Parathyroid adenoma (tissue), 2 donors: ENCODE measurements at regions not wholly inside any gene's neighbourhood (a gene's known extent, or its start where the extent isn't known, plus 50 kb on each side); places are given as distances from the start of the nearest gene placed in this dataset.

Experiments used
- H2AFZ ChIP-seq: fragments of 300-600 bp; sonication (generic); one replicate; pipeline ENCODE4 v1.7.0; 2017; ENCODE audit warnings: antibody characterized with exemption, mild to moderate bottlenecking
- H3K27ac ChIP-seq: fragments of 300-600 bp; sonication (generic); one replicate; pipeline ENCODE4 v1.7.0; 2017
- H3K27me3 ChIP-seq: fragments of 300-600 bp; sonication (generic); one replicate; pipeline ENCODE4 v1.7.0; 2017; ENCODE audit warnings: low read length; ENCODE audit not compliant: control insufficient read depth, insufficient read depth
- H3K36me3 ChIP-seq: fragments of 300-600 bp; sonication (generic); one replicate; pipeline ENCODE4 v1.7.0; 2017; ENCODE audit warnings: low read length; ENCODE audit not compliant: control insufficient read depth, insufficient read depth
- H3K4me1 ChIP-seq: fragments of 300-600 bp; sonication (generic); one replicate; pipeline ENCODE4 v1.7.0; 2017; ENCODE audit warnings: control low read depth
- H3K4me2 ChIP-seq: fragments of 300-600 bp; sonication (generic); one replicate; pipeline ENCODE4 v1.7.0; 2017; ENCODE audit warnings: low read length
- H3K4me3 ChIP-seq: fragments of 300-600 bp; sonication (generic); one replicate; pipeline ENCODE4 v1.7.0; 2017; ENCODE audit warnings: low read depth, low read length
- H3K79me2 ChIP-seq: fragments of 300-600 bp; sonication (generic); one replicate; pipeline ENCODE4 v1.7.0; 2017; ENCODE audit warnings: control low read depth
- H3K9ac ChIP-seq: fragments of 300-600 bp; sonication (generic); one replicate; pipeline ENCODE4 v1.7.0; 2017; ENCODE audit warnings: mild to moderate bottlenecking
- H3K9me3 ChIP-seq: fragments of 300-600 bp; sonication (generic); one replicate; pipeline ENCODE4 v1.7.0; 2017; ENCODE audit warnings: low read length; ENCODE audit not compliant: control insufficient read depth
- TF ChIP-seq, protein P1 (sequence below): fragments of 300-600 bp; sonication (generic); IDR thresholded peaks from one replicate; pipeline ENCODE4 v1.7.0; 2017; ENCODE audit warnings: antibody characterized with exemption, mild to moderate bottlenecking
- donor health status: primary hyperparathyroidism.

DNA sequence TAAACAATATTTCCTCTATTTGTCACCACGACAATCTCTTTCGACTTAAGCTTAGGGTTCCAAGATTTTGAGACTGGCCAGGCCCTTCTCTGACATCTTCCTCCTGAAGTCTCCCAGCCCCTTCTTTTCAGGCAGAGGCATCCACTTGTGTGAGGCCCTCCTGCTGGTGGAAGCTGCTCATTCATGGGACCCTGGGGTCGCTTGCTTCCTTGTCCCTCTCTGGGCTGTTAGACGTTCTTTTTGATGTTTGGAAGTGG, 188.2 kb upstream of the APCDD1 start:
- no peaks in the 10 kb centered on the region for H3K27me3 ChIP-seq
- H3K9ac ChIP-seq = no peak overlapping the region
- H3K4me1 ChIP-seq = no peaks in the 10 kb centered on the region
- no peaks in the 10 kb centered on the region for H3K9me3 ChIP-seq
- no peak overlapping the region for H3K4me3 ChIP-seq
- TF ChIP-seq, protein P1, sequence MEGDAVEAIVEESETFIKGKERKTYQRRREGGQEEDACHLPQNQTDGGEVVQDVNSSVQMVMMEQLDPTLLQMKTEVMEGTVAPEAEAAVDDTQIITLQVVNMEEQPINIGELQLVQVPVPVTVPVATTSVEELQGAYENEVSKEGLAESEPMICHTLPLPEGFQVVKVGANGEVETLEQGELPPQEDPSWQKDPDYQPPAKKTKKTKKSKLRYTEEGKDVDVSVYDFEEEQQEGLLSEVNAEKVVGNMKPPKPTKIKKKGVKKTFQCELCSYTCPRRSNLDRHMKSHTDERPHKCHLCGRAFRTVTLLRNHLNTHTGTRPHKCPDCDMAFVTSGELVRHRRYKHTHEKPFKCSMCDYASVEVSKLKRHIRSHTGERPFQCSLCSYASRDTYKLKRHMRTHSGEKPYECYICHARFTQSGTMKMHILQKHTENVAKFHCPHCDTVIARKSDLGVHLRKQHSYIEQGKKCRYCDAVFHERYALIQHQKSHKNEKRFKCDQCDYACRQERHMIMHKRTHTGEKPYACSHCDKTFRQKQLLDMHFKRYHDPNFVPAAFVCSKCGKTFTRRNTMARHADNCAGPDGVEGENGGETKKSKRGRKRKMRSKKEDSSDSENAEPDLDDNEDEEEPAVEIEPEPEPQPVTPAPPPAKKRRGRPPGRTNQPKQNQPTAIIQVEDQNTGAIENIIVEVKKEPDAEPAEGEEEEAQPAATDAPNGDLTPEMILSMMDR = no peak
- no peak overlapping the region for H3K27ac ChIP-seq
- H3K4me2 ChIP-seq = no peak overlapping the region
- H3K79me2 ChIP-seq = no peaks in the 10 kb centered on the region
- no peak overlapping the region for H2AFZ ChIP-seq
- H3K36me3 ChIP-seq = no peaks in the 10 kb centered on the region

DNA sequence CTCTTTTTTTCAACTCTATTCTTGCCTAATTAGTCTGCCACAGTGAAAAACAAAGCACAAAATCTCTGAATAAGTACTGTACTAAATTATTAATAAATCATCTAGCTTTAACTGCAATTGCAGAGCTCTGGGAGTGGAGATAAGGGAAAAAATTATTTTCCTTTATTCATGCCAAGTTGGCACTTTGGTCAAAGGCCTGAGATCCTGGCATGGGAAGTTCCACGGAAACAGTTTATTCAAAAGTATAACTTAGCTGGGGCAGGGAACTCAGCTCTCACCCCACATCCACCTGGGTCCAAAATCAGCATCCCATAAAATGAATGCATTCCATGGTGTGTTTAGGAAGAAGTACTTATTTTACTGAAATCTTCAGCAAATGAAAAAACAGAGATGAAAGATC, 185.2 kb upstream of the APCDD1 start:
- Histone ChIP-seq H3K4me1 (no peaks in the 10 kb centered on the region), H3K27ac (no peak overlapping the region), H3K27me3 (no peaks in the 10 kb centered on the region), H3K9ac (no peak overlapping the region), H3K36me3 (no peaks in the 10 kb centered on the region), H2AFZ (no peak overlapping the region), H3K79me2 (no peaks in the 10 kb centered on the region), H3K4me3 (no peak overlapping the region), H3K9me3 (no peaks in the 10 kb centered on the region), H3K4me2 (no peak overlapping the region)
- TF ChIP-seq, protein P1 = no peak

DNA sequence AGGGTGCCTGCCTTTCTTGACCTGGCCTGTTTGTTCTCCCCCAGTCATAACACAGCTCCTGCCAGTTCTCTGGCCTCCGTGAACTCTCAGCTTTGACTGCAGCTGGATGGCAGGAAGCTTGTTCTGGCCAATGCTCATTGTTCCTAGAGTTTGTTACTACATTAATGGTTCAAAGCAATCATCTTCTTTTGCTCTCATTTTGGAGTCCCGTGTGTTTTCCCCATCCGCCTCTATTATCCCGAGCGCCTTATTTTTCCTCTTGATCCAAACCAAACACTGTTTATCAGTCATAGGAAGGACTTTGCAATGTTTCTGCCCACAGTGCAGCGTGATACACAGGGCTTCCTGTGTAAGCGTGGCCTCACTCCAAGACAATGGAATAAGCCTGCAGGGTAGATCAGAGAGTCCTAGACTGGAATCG, 184.3 kb upstream of the APCDD1 start:
- H3K9me3 ChIP-seq = no peaks in the 10 kb centered on the region
- no peaks in the 10 kb centered on the region for H3K79me2 ChIP-seq
- TF ChIP-seq, protein P1 = no peak
- H3K27me3 ChIP-seq = no peaks in the 10 kb centered on the region
- no peak overlapping the region for H2AFZ ChIP-seq
- no peaks in the 10 kb centered on the region for H3K4me1 ChIP-seq
- H3K27ac ChIP-seq = no peak overlapping the region
- no peak overlapping the region for H3K4me3 ChIP-seq
- no peaks in the 10 kb centered on the region for H3K36me3 ChIP-seq
- H3K9ac ChIP-seq = no peak overlapping the region
- no peak overlapping the region for H3K4me2 ChIP-seq

DNA sequence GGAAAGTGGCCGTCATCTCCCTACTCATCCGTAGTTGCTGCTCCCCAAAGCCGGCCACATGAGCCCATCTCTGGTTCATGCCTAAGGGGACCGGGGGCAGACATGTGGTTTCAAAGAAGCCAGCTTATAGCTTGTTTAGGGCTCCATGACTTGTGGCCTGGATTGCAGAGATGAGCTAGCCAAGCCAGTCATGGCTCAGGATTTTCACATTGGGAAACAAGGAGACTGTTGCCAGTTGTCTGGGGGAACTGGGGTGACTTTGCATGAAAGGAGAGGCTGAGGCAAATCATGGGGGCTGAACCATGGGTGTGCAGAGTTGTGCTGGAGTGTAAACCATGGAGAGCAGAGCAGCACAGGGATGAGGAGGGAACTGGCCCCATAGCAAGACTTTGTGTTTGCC, 183.0 kb upstream of the APCDD1 start:
- no peaks in the 10 kb centered on the region for H3K36me3 ChIP-seq
- H2AFZ ChIP-seq = no peak overlapping the region
- TF ChIP-seq, protein P1 = no peak
- H3K9me3 ChIP-seq = no peaks in the 10 kb centered on the region
- H3K4me2 ChIP-seq = no peak overlapping the region
- no peak overlapping the region for H3K4me3 ChIP-seq
- no peaks in the 10 kb centered on the region for H3K4me1 ChIP-seq
- H3K79me2 ChIP-seq = no peaks in the 10 kb centered on the region
- no peaks in the 10 kb centered on the region for H3K27me3 ChIP-seq
- H3K9ac ChIP-seq = no peak overlapping the region
- H3K27ac ChIP-seq = no peak overlapping the region

DNA sequence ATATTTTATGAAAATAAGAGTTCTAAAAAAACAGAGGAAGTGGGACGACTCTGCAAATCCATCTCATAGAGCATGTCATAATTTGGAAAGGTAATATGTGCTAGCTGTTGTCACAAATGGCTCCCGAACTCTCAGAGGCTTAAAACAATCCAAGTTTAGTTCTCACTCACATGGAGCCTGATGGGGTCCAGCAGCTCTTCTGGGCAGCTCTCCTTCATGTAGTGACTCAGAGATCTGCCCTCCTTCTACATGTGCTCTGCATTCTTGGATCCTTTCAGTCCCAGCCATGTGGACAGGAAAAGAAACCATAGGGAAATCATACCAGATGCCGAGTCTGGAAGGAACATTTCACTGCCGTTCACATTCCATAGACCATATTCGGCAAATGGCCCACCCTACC, 180.1 kb upstream of the APCDD1 start:
- no peak overlapping the region for H3K9ac ChIP-seq
- TF ChIP-seq, protein P1 = no peak
- H3K36me3 ChIP-seq = no peaks in the 10 kb centered on the region
- no peak overlapping the region for H3K4me2 ChIP-seq
- H2AFZ ChIP-seq = no peak overlapping the region
- H3K79me2 ChIP-seq = no peaks in the 10 kb centered on the region
- no peaks in the 10 kb centered on the region for H3K9me3 ChIP-seq
- no peaks in the 10 kb centered on the region for H3K27me3 ChIP-seq
- no peak overlapping the region for H3K4me3 ChIP-seq
- no peak overlapping the region for H3K27ac ChIP-seq
- no peaks in the 10 kb centered on the region for H3K4me1 ChIP-seq
